Left renal pelvis (tissue), 4 donors: ENCODE measurements at regions not wholly inside any gene's neighbourhood (a gene's known extent, or its start where the extent isn't known, plus 50 kb on each side); places are given as distances from the start of the nearest gene placed in this dataset.
"Not testable (repeated sequence)": the region's sequence is repeated elsewhere in the genome, so short reads cannot be mapped to it uniquely, and the experiment has no call there.

Source experiments
- DNase-seq, 4 donors: peaks; one replicate each; pipeline ENCODE4 v3.0.0-alpha.2; 2013; ENCODE audit warnings: low read depth in 4 of 4, low spot score in 3 of 4

DNA sequence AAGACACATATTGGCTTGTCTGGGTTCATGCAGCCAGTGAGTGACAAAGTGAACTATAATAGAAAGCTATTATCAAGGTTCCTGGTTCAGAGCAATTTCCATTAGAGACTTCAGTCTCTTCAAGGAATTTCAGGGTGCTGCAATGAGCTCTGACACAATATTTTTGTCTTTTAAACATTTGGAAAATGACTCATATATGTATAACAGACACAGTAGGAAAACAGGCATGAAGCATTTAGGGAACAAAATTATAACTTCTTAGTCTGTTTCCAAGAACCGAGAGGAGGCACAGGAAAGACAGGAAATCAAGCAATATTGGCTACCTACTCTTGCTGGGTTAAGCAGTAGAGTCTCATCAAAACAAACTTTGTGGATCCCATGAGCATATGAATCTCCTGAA is 170.4 kb downstream of the PTPRC start:
- no peak for DNase-seq

DNA sequence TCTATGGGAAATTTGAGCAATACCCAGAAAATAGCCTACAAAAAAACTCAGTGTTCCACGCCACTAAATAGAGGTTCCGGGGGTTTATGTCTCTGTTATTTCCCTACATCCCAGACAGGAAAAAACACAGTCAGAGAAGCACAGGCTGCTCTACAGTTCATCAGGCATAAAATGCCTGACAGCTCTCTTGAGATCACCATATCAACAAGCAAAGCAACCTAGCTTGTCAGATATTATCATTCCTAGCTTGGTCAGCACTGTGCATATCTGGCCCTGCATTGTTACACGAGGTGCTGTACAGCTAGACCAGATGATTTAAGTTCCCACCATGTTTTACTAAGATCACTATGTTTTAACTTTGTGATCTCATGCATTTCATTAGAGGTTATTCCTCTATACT is 172.6 kb downstream of the PTPRC start:
- no peak for DNase-seq

DNA sequence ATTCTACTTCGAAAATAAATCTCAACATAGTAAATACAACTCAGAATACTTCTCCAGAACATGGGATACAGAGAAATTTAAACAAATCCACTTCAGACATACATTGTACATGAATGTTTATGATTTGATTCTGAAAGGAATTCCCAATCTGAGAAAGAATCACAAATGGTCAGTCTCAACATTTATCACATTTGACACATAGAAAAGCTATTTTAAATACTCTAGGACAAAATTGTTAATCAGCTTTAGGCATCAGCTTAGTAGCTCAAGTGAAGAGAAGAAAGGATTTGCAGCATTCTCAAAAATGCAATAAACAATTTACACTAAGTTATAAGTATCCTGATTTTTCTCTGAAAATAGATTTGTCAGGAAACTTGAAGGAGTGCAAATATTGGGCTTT is 184.8 kb downstream of the PTPRC start:
- DNase-seq, result no peak

GRCh38 chr1:198825254-198825653 is 186.4 kb downstream of the PTPRC start:
- DNase-seq, result no peak

DNA sequence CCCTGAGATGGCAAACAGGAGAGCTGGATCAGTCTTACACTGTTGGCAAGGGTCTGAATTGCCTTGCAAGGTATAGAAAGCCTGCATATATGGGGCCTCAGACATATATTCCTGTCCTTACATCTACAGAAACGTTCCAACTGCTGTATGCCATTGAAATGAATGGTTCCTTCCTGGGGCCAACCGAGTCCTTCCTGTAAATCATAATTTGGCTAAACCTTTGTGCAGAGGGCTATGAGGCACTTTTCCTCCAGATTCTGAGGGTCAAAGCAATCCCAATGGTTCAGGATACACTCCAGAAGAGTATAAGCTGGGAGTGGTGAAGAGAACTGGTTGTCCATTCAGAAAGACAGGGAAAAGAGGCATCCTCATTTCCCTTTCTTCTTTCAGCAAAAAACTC is 190.5 kb downstream of the PTPRC start:
- DNase-seq, result no peak

- no peak for DNase-seq
Measured at GRCh38 chr1:198829944-198830343, 191.1 kb downstream of the PTPRC start.

GRCh38 chr1:198830412-198830811 is 191.6 kb downstream of the PTPRC start:
- DNase-seq, result no peak

GRCh38 chr1:198833706-198834503 is 195.1 kb downstream of the PTPRC start:
- no peak for DNase-seq

GRCh38 chr1:198837278-198838021 is 198.6 kb downstream of the PTPRC start:
- peak in 1 of 4 donors; percentile 40 for DNase-seq

- no peak for DNase-seq
Measured at GRCh38 chr1:198838022-198838342, 199.1 kb downstream of the PTPRC start.

- DNase-seq, result no peak
Measured at GRCh38 chr1:198841477-198841876, 202.6 kb downstream of the PTPRC start.

DNA sequence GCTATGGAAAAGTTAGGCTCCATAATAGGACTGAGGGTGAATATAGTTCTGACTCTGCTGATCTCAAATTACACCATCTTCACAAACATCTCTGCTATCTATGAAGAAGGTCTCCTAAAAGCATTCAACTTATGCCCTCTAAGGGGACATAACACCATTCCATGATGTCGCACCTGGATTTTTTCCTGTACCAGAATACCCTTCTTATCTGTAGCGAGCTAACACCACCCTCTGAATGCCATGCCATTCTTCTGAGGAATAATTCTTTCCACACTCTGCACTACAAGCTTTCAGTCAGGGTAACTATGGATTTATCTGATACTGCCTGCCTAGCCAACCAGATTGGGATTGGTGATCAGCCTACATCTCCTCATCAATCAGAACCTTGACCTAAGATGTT is 203.8 kb downstream of the PTPRC start:
- DNase-seq, result no peak

- no peak for DNase-seq
Measured at GRCh38 chr1:198845271-198845670, 206.4 kb downstream of the PTPRC start.

DNA sequence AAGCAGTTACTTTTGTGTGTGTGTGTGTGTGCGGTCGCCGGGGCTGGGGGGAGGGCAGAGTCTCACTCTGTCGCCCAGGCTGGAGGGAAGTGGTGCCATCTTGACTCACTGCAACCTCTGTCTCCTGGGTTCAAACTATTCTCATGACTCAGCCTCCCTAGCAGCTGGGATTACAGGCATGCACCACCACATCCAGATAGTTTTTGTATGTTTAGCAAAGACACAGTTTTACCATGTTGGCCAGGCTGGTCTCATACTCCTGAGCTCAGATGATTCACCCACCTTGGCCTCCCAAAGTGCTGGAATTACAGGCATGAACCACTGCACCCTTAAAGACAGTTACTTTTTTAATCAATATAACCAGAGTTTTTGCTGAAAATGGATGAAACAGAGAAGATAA is 207.0 kb downstream of the PTPRC start:
- no peak for DNase-seq

- no peak for DNase-seq
Measured at GRCh38 chr1:198846556-198846955, 207.7 kb downstream of the PTPRC start.

DNA sequence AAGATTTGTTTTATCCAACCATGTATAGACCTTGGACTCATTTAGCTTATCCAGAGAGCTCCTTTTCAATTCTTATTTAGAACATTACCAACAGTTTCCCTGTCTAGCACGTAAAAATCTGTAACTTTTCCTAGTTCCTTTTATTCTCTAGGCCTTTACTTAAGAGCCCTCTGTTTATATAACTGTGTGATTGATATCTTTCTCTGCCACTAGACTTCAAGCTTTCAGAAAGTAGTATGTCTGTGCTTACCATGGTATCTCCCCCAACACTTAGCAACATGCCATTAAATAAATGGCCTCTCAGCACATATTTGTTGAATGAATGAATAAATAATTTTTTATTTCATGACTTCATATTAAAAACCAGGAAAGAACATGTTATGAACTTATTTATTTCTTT is 209.4 kb downstream of the PTPRC start:
- DNase-seq, result no peak

DNA sequence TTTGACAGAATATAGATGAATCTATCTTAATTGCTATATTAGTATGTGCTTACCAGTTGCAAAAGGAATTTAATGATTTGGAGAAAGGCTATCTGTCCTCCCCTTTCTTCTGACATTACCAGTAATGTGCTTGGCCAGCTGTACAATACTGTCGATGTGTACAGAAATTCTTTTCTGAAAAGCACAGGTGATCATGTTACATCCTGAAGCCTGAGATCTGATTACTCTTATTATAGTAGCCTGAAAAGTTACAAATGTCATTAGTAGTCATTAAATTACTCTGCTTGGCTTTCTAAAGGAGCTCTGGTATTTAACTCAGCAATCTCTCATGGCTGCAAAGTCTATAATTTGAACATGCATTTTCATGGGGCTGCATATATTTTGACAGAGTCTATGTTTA is 209.8 kb downstream of the PTPRC start:
- peak in 1 of 4 donors; percentile 15 for DNase-seq

GRCh38 chr1:198849093-198849492 is 210.3 kb downstream of the PTPRC start:
- no peak for DNase-seq

- no peak for DNase-seq
Measured at GRCh38 chr1:198850196-198850595, 211.4 kb downstream of the PTPRC start.

DNA sequence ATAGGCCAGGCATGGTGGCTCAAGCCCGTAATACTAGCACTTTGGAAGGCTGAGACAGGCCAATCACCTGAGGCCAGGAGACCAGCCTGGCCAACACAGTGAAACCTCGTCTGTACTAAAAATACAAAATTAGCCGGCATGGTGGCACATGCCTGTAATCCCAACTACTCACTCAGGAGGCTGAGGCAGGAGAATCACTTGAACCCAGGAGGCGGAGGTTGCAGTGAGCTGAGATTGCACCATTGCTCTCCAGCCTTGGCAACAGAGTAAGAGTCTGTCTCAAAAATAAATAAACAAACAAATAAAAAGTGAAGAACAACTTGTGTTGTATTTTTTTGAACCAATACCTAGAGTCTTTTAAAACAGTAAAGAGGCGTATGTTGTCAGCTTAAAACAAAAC is 212.1 kb downstream of the PTPRC start:
- not testable (repeated sequence) for DNase-seq

GRCh38 chr1:198856601-198857000 is 217.8 kb downstream of the PTPRC start:
- no peak for DNase-seq

- DNase-seq, result peak in 1 of 4 donors; percentile 12
Measured at GRCh38 chr1:198858033-198858432, 219.2 kb downstream of the PTPRC start.
